Stimulated activated naive CD8-positive, alpha-beta T cell treated with anti-CD3 and anti-CD28 coated beads, Interleukin-15, amount 100 ng/mL, for 72 hours (primary cell): ENCODE measurements at regions not wholly inside any gene's neighbourhood (a gene's known extent, or its start where the extent isn't known, plus 50 kb on each side); places are given as distances from the start of the nearest gene placed in this dataset.

Experiments
- ATAC-seq: fragments of 150-1000 bp; cut with Tn5 transposase; 2 replicates; pipeline ENCODE4 v1.10.0; 2021; ENCODE audit warnings: mild to moderate bottlenecking, moderate library complexity
- DNase-seq, 2 donors: peaks; one replicate each; pipeline ENCODE4 v3.0.0; 2021 to 2022
- H3K27ac Mint-ChIP-seq, 2 donors: one replicate each; pipeline ENCODE4 v1.8.0; 2022; ENCODE audit warnings: mild to moderate bottlenecking in 2 of 2, mixed read lengths in 2 of 2, moderate library complexity in 2 of 2
- H3K27me3 Mint-ChIP-seq: one replicate; pipeline ENCODE4 v1.8.0; 2022; ENCODE audit warnings: mixed read lengths
- H3K4me1 Mint-ChIP-seq: one replicate; pipeline ENCODE4 v1.8.0; 2022; ENCODE audit warnings: mild to moderate bottlenecking, mixed read lengths
- H3K4me3 Mint-ChIP-seq, 2 donors: one replicate each; pipeline ENCODE4 v1.8.0; 2022; ENCODE audit warnings: mild to moderate bottlenecking in 2 of 2, mixed read lengths in 2 of 2, moderate library complexity in 1 of 2
- H3K9me3 Mint-ChIP-seq, 2 donors: one replicate each; pipeline ENCODE4 v1.8.0; 2022; ENCODE audit warnings: mixed read lengths in 2 of 2

DNA sequence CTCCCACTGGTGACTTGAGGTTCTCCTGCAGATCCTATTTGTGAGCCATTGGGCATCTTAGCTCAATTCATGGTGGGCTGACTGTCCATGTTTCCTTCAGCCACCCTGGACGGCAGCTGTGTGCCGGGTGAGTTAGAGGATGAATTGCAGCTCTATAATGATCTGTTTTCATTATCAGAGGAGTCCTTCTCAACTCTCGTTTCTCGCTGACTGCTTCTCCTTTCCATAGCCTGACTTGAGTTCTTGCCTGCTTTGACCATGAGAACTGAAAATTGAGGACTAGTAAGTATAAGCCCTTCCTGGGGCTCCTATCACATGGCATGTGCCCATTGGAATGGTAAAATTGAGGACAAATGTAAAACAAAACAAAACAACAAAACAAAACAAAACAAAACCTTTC lies 121.8 kb downstream of the CDC42EP3 start:
- Mint-ChIP-seq H3K27ac (no peak overlapping the region), H3K4me1 (peaks cover 16% of the 10 kb centered on the region), H3K4me3 (no peak overlapping the region), H3K27me3 (no peaks in the 10 kb centered on the region), H3K9me3 (no peaks in the 10 kb centered on the region)
- no peak for DNase-seq
- ATAC-seq: no peak

GRCh38 chr2:37550190-37550589 lies 121.3 kb downstream of the CDC42EP3 start:
- ATAC-seq (no peak), DNase-seq (no peak)
- H3K27me3 Mint-ChIP-seq: no peaks in the 10 kb centered on the region
- no peaks in the 10 kb centered on the region for H3K9me3 Mint-ChIP-seq
- no peak overlapping the region for H3K27ac Mint-ChIP-seq
- H3K4me1 Mint-ChIP-seq: peaks cover 16% of the 10 kb centered on the region
- H3K4me3 Mint-ChIP-seq: no peak overlapping the region

- DNase-seq (no peak), ATAC-seq (no peak)
- Mint-ChIP-seq H3K9me3 (no peaks in the 10 kb centered on the region), H3K27me3 (no peaks in the 10 kb centered on the region), H3K4me1 (peaks cover 16% of the 10 kb centered on the region), H3K27ac (no peak overlapping the region), H3K4me3 (no peak overlapping the region)
Observed at GRCh38 chr2:37551783-37552182, 119.7 kb downstream of the CDC42EP3 start.

DNA sequence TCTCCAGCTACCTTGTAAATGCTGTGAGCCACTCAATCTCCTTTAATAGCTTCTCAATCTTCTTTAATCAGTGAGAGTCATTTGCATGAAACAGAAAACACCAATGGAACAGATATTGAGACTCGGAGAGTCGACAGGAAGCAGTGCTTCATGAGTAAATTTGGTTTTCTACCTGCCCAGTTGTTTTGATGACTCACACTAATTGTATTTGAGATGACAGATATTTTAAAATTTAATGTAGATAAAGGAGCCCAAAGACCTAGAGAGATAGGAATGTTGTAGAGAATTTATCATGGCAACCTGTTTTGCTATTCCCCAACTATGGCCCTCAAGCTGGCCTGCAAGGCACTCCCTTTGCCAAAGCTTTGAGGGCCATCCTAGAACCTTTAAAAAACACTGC lies 119.1 kb downstream of the CDC42EP3 start:
- DNase-seq (no peak), ATAC-seq (peak; percentile 48)
- H3K27me3 Mint-ChIP-seq: no peaks in the 10 kb centered on the region
- no peaks in the 10 kb centered on the region for H3K9me3 Mint-ChIP-seq
- H3K4me3 Mint-ChIP-seq: no peak overlapping the region
- peaks cover 16% of the 10 kb centered on the region for H3K4me1 Mint-ChIP-seq
- H3K27ac Mint-ChIP-seq: no peak overlapping the region

GRCh38 chr2:37553411-37554154 lies 117.9 kb downstream of the CDC42EP3 start:
- Mint-ChIP-seq H3K4me1 (peaks cover 18% of the 10 kb centered on the region), H3K4me3 (no peak overlapping the region), H3K27me3 (no peaks in the 10 kb centered on the region), H3K27ac (no peak overlapping the region), H3K9me3 (no peaks in the 10 kb centered on the region)
- no peak for DNase-seq
- no peak for ATAC-seq

DNA sequence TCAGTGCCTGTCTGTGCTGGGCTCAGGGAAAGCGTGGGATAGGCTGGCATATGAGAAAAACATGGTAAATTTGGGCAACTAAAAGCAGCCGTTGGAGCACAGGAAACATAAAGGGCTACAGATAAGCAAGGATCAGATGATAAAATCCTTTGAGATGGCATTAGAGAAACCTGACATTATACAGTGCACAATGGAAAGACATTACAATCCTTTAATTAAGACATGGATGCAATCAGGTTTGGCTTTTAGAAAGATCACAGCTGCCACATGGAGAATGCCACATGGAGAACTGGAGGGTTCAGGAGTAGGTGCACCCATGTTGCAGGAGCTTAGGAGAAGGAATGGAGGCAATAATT lies 117.3 kb downstream of the CDC42EP3 start:
- ATAC-seq (no peak), DNase-seq (no peak)
- H3K27me3 Mint-ChIP-seq: no peaks in the 10 kb centered on the region
- no peak overlapping the region for H3K4me3 Mint-ChIP-seq
- peaks cover 20% of the 10 kb centered on the region for H3K4me1 Mint-ChIP-seq
- H3K9me3 Mint-ChIP-seq: no peaks in the 10 kb centered on the region
- no peak overlapping the region for H3K27ac Mint-ChIP-seq

GRCh38 chr2:37554687-37555086 lies 116.8 kb downstream of the CDC42EP3 start:
- no peak overlapping the region for H3K4me3 Mint-ChIP-seq
- peak; percentile 59 for ATAC-seq
- H3K4me1 Mint-ChIP-seq: peaks cover 18% of the 10 kb centered on the region
- no peak for DNase-seq
- no peaks in the 10 kb centered on the region for H3K9me3 Mint-ChIP-seq
- no peak overlapping the region for H3K27ac Mint-ChIP-seq
- H3K27me3 Mint-ChIP-seq: no peaks in the 10 kb centered on the region

- no peak overlapping the region for H3K4me3 Mint-ChIP-seq
- peaks cover 16% of the 10 kb centered on the region for H3K4me1 Mint-ChIP-seq
- H3K9me3 Mint-ChIP-seq: no peaks in the 10 kb centered on the region
- H3K27ac Mint-ChIP-seq: no peak overlapping the region
- H3K27me3 Mint-ChIP-seq: no peaks in the 10 kb centered on the region
- ATAC-seq (peak; percentile 71), DNase-seq (peak in 1 of 2 donors; percentile 30)
Observed at GRCh38 chr2:37555457-37555856, 116.0 kb downstream of the CDC42EP3 start.

- ATAC-seq (no peak), DNase-seq (no peak)
- no peak overlapping the region for H3K4me3 Mint-ChIP-seq
- H3K27ac Mint-ChIP-seq: no peak overlapping the region
- H3K4me1 Mint-ChIP-seq: peaks cover 24% of the 10 kb centered on the region
- no peaks in the 10 kb centered on the region for H3K9me3 Mint-ChIP-seq
- H3K27me3 Mint-ChIP-seq: no peaks in the 10 kb centered on the region
Observed at GRCh38 chr2:37556256-37556655, 115.2 kb downstream of the CDC42EP3 start.

- Mint-ChIP-seq H3K4me1 (peaks cover 33% of the 10 kb centered on the region), H3K9me3 (no peaks in the 10 kb centered on the region), H3K27me3 (no peaks in the 10 kb centered on the region), H3K4me3 (no peak overlapping the region), H3K27ac (peak overlapping the region in 1 of 2 donors; percentile 70)
- ATAC-seq (no peak), DNase-seq (no peak)
Observed at GRCh38 chr2:37558623-37559022, 112.8 kb downstream of the CDC42EP3 start.

DNA sequence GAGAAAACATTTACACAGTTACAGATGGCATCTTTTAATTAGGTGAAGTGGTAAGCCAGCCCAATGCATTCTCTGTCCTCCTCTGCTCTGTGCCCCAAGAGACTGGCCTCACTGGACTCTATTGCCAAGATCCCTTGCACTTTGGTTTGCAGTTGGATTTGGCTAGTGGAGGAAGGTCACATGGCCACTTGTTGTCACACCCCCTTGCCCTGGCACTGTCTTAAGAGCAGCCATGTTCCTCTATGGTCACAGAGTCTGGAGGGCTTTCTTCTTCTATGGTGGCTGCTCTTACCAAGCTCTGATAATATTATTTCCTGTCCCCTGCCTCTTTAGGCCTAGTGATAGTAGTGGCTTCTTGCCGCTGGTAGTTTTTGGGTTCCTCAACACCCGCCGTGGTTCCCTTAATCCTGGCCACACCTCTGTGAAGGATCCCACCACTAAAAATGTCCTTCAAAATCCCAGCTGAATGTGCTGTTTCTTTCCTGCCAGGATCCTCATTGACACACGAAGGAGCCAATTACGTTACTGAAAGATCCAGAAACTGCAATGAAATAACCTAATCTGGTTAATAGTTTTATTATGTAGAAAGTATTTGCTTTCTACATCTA lies 111.1 kb downstream of the CDC42EP3 start:
- no peak overlapping the region for H3K27ac Mint-ChIP-seq
- no peak for DNase-seq
- H3K27me3 Mint-ChIP-seq: no peaks in the 10 kb centered on the region
- no peaks in the 10 kb centered on the region for H3K9me3 Mint-ChIP-seq
- no peak overlapping the region for H3K4me3 Mint-ChIP-seq
- H3K4me1 Mint-ChIP-seq: peaks cover 33% of the 10 kb centered on the region
- no peak for ATAC-seq

- H3K4me3 Mint-ChIP-seq: no peak overlapping the region
- H3K9me3 Mint-ChIP-seq: no peaks in the 10 kb centered on the region
- ATAC-seq (no peak), DNase-seq (no peak)
- H3K27me3 Mint-ChIP-seq: no peaks in the 10 kb centered on the region
- H3K27ac Mint-ChIP-seq: peak overlapping the region in 1 of 2 donors; percentile 12
- H3K4me1 Mint-ChIP-seq: peaks cover 33% of the 10 kb centered on the region
Observed at GRCh38 chr2:37560863-37561614, 110.4 kb downstream of the CDC42EP3 start.

DNA sequence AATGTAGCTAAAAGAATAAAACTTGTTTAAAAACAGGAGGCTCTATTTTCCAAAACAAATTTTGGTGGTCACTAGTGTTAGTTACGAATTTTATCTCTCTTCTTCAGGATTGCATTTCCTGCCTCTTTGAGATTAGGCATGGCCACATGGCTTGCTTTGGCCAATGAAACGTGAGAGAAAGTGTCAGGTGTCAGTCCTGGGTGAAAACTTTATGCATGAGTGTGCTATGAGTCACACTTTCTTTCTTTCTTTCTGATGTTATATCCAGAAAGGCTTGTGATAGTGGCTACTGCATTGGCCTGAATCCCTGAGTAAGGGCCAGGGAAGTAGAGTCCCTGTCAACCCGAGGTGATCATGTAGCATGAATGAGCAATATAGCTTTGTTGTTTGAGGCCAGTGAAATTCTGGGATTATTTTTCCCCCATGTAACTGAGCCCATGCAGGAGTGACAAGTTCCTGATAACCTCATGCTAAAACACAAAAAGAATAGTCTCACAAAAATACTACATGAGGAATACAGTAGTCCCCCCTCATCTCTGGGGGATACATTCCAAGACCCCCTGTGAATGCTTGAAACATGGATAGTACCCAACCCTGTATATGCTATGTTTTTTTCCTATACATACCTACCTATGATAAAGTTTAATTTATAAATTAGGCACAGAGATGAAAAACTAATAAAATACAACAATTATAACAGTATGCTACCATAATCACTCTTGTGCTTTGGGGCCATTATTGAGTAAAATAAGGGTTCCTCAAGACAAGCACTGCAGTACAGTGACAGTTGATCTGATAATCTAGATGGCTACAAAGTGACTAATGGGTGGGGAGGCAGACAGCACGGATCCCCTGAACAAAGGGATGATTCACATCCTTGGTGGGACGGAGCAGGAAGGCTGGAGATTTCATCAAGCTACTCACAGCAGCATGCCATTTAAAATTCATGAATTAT lies 109.5 kb downstream of the CDC42EP3 start:
- ATAC-seq (peak; percentile 97), DNase-seq (peak; percentile 19 to 48)
- Mint-ChIP-seq H3K27me3 (no peaks in the 10 kb centered on the region), H3K27ac (peak overlapping the region in 1 of 2 donors; percentile 69), H3K9me3 (peaks cover 0 to 4% of the 10 kb centered on the region in 2 donors), H3K4me3 (no peak overlapping the region), H3K4me1 (peaks cover 33% of the 10 kb centered on the region)

- H3K27ac Mint-ChIP-seq: no peak overlapping the region
- H3K27me3 Mint-ChIP-seq: no peaks in the 10 kb centered on the region
- H3K9me3 Mint-ChIP-seq: peaks cover 0 to 4% of the 10 kb centered on the region in 2 donors
- DNase-seq (no peak), ATAC-seq (no peak)
- H3K4me3 Mint-ChIP-seq: no peak overlapping the region
- peaks cover 33% of the 10 kb centered on the region for H3K4me1 Mint-ChIP-seq
Observed at GRCh38 chr2:37563375-37564015, 107.9 kb downstream of the CDC42EP3 start.

- no peak overlapping the region for H3K27ac Mint-ChIP-seq
- DNase-seq (no peak), ATAC-seq (no peak)
- peaks cover 0 to 4% of the 10 kb centered on the region in 2 donors for H3K9me3 Mint-ChIP-seq
- H3K27me3 Mint-ChIP-seq: no peaks in the 10 kb centered on the region
- peaks cover 36% of the 10 kb centered on the region for H3K4me1 Mint-ChIP-seq
- H3K4me3 Mint-ChIP-seq: no peak overlapping the region
Observed at GRCh38 chr2:37564356-37564755, 107.1 kb downstream of the CDC42EP3 start.
